ENCODE measurements at regions not wholly inside any gene's neighbourhood (a gene's known extent, or its start where the extent isn't known, plus 50 kb on each side); places are given as distances from the start of the nearest gene placed in this dataset.
"Not testable (repeated sequence)": the region's sequence is repeated elsewhere in the genome, so short reads cannot be mapped to it uniquely, and the experiment has no call there.

DNA sequence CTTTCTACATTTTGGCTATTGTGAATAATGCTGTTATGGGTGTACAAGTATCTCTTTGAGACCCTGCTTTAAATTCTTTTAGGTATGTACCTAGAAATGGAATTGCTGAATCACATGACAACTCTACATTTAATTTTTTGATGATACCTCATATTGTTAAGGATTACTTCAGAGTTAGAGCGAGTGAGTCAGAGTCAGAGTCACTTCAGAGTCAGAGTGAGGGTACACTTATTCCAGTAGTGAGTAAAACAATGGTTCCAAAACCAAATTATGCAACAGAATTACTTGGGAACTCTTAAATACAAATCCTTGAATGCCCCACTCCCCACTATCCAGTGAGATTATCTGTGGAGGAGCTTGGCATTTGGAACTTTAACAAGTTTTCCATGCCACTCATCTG, 50.3 kb upstream of the SNRK start:
- no peak for DNase-seq

DNA sequence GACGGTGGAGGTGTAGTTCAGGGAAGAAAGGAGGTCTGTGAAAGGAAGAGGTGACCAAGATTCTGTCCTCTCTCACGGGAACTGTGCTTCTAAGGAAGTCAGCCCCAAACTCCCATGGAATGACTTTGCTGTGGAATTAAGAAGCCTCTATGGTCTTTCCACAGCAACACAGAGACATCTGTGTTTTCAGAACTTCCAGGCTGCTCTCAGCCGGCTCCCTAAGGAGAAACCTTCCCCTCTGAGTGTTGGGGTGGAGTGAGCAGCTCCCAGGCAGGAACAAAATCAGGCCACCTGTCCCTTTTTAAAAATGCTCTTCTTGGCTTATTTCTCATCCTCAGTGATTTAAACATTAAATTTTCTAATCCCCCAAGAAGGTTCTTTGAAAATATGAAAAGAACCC, 53.3 kb upstream of the SNRK start:
- DNase-seq: no peak

DNA sequence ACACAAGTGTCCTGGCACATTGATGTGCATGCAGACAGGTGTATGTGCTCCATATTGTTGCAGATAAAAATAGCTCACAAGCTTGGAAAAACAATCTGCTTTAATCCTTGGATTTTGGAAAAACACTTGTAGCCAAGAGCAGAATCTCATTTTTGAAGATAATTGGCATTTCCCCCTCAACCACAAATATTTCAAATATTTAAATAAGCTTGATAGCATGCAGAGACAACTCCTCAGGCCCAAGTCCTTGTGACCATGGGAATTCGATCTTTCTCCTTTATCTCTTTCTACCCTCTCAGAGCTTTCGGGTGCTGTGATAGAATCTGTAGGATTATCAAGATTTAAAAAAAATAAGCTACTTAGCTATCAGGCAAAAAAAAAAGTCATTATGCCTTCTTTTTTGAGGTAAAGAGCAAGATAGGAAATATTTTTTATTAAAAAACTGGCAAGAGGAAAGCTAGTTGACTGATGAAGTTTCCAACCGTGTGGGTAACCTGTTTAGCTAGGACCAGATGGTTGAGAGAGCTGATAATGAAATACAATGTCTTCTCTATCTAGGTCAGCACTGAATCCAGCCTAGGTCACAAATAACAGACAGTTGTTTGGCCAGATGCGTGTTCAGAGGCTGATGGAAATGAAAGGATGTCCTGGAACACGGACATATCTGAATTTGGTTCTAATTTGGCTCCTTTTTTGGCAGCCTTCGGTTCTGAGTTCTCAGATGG, 54.9 kb upstream of the SNRK start:
- no peak for DNase-seq

DNA sequence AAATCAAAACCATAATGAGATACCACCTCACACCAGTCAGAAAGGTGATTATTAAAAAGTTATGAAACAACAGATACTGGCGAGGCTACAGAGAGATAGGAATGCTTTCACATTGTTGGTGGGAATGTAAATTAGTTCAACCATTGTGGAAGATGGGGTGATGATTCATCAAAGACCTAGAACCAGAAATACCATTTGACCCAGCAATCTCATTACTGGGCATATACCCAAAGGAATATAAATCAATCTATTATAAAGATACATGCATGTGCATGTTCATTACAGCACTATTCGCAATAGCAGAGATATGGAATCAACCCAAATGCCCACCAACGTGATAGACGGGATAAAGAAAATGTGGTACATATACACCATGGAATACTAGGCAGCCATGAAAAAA, 56.5 kb upstream of the SNRK start:
- DNase-seq: not testable (repeated sequence)

DNA sequence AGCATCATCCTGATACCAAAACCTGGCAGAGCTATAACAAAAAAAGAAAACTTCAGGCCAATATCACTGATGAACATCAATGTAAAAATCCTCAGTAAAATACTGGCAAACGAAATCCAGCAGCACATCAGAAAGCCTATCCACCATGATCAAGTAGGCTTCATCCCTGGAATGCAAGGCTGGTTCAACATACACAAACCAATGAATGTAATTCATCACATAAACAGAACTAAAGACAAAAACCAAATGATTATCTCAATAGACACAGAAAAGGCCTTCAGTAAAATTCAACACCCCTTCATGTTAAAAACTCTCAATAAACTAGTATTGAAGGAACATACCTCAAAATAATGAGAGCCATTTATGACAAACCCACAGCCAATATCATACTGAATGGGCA, 58.7 kb upstream of the SNRK start:
- DNase-seq: not testable (repeated sequence)

DNA sequence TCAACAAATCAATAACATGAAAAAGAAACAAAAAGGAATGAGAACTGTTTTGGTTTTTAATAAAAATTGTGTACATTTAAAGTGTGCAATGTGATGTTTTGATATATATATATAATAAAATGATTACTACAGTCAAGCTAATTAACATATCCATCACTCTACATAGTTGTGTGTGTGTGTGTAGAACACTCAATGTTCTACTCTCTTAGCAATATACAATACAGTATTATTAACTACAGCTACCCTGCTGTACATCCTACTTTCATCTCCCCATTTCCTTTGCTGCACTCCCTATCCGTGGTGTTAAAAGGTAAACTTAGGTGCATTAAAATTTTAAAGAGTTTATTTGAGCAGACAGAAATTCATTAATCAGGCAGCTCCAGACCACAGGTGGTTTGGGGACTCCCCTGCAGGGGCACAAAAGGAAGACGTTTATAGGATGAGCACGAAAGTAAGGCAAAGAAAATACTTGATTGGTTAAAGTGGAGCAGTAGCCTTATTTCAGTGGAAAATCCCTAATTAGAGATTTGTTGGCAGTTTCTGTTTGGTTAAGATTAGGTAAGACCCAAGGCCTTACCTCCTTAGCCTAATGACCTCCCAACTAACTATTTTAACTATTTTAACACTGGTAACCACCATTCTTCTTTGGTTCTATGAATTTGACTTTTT, 61.8 kb upstream of the SNRK start:
- no peak for DNase-seq

DNA sequence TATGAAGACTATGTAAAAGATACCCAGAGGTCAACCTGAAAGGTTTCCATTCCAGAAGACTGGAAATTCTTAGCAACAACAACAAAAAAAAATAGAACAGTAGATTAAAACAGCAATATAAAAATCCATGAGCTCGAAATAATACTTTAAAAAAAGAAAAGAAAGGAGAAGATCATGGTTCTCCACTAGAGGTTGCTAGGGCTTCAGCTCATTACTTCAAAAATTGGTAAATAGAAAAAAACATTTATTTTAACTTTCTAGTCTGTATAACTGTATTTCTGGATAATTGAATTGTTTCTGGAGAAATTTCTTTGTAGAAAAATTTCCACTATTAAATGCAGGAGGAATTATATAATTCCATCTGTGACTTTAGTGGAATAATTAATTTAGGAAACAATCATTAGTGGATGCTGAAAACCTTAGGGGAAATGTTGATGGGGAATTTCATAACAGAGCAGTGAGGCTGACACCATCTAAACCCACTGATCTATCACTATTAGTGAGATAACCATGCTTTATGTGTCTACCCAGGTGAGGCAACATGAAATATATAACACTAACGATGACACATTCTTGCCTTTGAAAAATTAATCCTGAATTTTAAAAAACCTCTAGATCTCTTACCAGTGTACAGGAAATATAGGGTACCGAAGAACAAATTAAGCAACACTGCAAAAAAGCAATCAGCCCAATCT, 62.5 kb upstream of the SNRK start:
- DNase-seq: no peak

DNA sequence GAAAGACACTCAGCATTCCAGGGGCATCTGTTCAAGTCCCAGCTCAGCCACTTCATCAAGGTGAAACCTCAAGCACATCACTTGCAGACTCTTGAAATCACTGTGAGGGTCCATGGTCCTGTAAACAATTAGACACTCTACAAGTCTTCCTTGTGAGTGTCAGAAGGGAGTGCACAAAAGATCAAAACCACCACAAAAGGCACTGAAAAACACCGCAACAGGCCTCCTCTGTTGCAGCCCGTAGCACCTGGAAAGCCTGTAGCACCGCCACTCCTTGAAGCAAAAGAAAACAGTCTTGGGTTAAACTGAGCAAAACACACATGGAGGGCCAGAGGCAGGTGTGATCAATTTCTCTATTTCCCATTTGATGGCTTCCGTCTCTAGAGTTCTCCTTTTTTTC, 63.8 kb upstream of the SNRK start:
- no peak for DNase-seq

DNA sequence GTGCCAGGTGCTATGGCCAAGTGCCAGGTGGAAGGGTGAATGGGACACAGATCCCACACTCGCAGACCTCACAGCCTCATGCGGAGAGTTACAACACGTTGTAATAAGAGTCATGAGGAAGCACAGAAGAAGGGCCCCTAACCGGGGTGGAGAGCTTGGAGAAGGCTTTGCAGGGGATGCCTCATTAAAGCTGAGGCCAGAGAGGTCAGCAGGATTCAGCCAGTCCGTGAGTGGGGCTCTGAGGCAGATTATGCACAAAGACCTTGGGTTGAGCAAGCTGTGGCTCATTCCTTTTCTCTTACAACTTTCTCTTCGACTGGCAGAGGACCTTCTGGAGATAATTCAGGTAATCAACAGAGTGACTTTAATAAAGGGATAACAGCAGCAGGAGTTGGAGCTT, 65.3 kb upstream of the SNRK start:
- no peak for DNase-seq

DNA sequence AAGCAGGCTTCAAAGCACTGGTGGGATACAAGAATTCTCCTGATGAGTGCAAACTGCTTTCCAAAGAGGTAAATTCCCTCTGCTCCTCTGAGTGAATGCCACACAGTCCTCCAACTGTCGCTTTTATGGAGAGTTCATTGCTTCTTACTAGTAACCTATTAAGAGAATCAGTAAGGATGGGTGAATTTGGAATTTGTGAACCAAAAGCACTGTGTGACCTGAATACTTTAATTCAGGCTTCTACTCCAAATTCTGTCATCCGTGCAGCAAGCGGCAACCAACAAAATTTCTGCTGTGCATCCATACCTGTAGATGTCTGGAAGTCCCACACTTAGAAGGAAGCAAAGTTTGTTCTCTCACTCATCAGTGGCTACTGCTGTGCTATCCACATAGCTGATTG, 66.7 kb upstream of the SNRK start:
- no peak for DNase-seq

DNA sequence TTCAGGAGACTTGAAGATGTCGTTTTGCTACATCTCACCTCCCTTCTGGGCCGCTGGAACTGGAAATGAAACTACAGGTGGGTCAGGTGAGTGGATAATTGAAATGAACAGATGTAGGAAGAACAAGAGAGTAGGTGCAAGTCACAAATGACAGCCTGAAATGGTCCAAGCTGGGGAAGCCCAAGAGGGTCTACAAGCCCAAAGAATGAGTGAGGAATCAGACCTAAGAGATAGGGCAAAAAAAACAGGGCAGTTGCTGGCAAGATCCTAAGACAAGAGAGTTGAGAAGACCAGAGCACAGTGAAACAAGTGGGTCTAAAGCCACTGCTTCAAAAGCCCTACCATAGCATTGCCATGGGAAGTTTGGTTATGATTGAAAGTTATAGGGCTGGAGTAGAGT, 67.4 kb upstream of the SNRK start:
- no peak for DNase-seq

DNA sequence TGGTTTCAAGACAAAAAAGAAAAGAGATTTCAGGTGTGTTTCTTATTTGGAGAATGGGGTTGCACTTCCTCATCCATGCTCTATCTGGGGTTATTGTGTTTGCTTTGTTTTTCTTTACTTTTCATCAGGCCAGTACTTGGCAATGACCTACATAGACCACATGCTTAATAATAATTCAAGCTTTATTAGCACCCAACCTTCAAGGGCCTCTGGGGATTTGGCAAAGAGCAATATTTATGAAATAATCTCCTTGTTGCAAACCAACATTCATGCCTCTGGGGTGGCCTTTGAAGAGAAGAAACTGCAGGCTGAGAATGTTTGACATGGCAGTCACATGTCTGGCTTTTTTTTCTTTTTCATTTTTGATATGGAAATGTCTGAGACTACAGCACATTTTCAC, 68.2 kb upstream of the SNRK start:
- no peak for DNase-seq

DNA sequence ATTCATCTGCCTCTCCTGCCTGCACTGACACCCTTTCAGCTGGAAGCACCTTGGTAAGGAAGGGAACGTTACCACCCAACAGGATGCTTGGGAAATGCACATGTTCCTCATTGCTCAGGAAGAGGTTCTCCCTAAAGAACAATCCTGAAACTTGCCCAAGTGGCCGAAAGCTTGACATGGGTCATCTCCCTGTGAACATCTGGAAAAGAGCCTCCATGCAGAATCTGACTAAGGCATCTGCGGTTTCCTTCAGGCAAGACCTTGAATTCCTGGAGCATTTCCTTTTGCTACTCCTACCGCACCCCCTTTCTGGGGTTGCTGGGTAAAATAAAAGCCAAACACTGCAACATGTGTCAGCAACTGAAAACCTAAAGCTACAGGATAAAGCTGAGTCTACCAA, 68.7 kb upstream of the SNRK start:
- DNase-seq: no peak

DNA sequence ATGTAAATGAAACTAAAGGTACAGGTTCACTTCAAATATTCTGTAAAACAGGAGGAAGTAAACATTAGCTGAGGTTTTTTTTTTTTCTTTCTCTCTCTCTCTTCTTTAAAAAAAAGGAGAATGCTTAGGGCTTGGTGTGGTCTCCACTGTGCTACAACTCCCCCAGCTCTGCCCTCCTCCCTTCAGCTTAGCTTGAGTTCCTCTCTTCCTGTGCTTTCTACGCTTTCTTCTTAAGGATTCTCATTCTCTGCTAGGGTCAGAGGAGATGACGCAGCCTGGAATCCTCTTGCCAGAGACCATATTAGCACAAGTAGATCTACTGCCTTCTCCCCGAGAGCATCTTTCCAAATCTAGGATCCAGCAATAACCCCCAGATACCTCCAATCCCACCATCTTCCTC, 69.1 kb upstream of the SNRK start:
- no peak for DNase-seq

DNA sequence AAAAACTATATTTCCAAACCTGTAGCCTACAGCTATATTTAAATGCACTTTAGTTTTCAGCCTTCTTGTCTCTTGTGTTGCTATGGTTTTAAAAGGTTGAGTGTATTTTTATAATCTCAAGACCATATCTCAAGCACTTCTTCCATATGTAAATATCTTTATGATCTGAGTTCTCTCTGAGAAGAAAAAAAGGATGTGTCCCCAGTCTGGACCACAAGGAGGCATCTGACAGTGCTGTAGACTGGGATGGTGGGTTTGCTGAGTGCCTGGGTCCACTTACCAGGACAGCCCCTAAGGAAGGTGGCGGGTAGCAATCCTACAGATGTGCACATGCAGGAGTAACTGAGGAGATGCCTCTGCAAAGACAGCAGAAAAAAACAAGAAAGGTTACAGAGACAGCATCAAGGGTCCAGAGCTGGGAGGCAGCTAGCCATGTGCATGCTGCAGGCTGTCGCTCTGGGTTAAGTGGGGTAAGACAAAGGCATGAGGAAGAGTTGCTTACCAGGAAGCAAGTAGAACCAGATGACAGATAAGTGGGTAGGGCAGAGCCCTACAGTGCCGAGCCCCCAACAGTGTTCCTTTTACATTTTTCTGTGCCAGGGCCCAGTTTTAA, 70.6 kb upstream of the SNRK start:
- no peak for DNase-seq

DNA sequence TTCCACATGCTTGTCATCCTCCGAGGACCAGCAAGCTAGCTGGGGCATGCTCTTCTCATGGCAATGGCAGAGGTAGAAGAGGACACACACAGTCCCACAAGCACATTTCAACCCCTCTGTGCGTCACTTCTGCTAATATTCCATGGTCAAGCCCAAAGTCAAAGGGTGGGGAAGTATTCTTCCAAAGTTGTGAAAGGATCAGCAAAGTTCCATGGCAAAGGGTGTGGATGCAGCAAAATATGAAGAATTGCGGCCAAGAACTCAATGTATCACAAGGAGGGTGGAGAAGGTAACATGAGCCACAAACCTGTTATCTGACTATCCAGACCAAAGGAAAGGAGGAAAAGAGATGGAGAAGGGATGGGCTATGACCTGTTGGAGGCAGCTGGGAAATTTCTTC, 71.2 kb upstream of the SNRK start:
- no peak for DNase-seq

DNA sequence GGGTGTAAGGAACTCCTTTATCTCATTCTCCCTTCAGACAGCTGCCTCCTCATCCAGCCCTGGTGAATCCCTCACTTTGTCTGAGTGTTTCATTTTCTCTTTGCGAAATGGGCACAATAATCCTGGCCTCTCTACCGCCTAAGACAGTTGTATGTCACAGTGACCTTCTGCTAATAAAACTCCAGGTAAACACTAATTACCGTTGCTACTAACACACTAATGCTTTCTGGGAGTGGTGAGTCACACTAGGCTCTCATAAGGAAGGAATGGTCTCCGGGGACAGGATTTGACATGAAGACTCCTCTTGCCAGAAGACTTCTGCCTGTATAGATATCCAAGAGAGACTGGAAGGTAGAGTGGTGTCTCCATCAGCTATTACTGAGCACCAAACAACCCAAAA, 71.7 kb upstream of the SNRK start:
- DNase-seq: no peak

DNA sequence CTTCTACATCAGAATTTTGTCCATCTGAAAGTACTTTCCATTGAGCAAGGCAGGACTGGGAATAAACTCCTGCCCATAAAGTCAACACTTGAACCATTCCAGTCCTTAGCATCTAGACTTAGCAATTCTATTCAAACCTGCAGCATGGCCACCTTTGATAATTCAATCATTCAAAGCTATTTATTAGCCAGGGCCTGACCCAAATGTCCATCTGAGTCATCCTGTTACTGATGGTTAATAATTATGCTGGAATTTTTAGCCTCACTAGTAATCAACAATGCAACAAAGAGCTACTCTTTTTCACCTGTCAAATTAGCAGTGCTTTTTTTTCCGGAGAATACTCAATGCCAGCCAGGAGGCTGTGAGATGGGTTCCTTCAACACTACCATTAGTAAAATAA, 72.7 kb upstream of the SNRK start:
- DNase-seq: no peak

DNA sequence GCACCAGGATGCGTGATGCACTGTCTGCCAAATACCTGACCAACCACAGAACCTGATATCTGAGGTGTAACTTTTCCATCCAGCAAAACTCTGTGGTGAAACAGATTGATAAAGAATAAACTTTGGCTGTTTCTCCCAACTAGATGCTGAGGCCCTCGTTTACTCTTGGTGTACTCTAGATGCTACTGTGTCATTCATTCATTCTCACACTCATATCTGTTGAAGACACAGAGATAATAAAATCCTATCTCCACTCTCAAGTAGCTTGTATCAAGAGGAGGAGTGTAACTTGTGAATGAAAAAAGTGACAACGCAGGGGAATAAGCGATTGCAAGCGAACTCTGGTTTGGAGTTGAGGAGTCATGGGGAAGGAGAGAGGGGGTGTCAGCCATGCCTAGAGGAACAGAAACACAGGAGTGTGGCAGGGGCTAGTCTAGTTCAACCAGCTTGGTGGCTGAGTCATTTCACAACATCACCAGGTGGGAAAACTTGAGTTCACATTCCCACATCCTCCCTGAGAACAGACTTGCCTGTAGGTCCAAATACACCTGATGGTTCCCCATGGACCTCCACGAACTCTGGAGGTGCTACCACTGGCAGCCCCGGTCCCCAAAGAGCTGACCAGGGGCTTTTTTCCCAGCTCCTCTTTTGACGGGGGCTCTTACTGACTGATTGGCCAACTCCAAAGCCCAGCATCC, 73.3 kb upstream of the SNRK start:
- DNase-seq: no peak

DNA sequence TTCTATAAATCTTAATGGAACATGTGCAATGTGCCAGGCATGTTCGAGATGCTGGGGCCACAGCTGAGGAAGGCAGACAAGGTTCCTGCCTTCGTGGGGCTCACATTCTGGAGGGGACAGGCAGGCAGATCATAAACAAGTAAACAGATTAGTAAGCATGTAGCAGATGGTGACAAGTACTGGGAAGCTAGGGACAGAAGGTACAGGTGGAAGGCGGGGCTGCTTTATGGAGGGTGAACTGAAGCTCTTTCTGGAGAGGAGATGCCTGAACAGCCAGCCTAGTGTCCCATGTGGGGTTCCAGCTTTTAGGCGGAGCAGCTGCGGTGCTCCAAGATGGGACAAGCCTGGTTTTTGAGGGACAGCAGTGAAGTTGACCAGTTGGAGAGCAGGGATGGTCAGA, 74.7 kb upstream of the SNRK start:
- no peak for DNase-seq

DNA sequence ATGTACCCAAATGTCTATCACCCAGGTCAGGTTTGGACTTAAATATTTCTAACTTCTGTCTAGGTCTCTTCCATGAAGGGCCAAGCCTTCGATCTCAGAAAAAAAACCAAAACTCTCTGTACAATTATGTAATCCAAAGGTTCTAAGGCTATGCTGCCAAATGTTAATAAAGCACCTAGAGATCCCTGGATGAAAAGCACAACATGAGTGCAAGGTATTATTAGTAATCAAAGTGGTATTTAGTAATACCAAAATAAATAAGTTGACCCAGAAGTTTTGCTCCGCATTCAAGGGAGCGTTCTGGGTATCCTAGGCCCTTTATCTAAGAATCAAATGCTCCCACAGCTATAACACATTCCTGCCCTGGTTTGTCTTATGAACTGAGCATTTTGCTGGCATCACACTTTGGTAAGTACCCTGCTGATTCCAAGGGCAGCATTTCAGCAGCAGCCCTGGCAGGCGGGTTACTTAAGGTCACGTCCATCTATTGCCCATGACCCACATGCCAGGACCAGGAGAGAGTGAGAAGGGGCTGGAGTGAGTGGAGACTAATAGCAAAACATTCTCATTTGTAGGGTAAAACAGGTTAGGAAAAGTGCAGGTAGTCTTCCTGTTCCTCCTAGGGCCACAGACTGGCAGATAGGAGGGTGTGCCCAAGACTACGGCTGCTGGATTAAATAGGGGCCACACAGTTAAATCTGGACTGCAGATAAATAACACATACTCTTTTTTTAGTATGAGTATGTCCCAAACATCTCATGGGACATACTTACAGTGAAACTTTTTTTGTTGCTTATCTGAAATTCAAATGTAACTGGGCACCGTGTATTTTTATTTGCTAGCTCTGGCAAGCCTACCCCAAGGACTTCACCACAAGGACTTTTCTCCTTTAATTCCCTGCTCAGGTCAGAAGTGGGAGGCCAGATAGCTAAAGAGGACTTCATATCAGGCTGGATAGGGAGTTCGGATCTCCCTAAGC, 76.0 kb upstream of the SNRK start:
- DNase-seq: no peak

DNA sequence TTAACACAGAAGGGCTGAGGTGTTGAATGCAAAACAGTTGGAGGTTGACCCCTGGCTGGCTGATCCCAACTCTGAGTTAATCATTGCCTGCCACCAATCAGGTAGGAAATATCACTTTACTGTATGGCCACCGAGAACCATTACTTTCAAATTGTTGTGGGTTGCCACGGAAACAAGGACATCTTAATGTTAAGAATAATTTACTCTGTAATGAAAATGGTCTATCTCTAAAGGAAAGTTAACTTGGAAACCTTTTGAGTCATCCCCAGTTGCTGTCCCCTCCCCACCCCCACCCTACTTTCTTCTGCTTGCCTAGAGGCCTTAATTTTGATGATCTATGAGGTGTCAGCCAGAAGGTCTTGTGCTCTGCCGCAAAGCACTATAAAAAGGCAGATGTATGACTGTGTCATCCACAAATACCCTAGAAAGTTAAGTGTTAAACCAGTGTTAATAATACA, 78.7 kb upstream of the SNRK start:
- DNase-seq: no peak
